HG03342 (cell line): ENCODE measurements at regions not wholly inside any gene's neighbourhood (a gene's known extent, or its start where the extent isn't known, plus 50 kb on each side); places are given as distances from the start of the nearest gene placed in this dataset.

ENCODE experiments used
- ATAC-seq: cut with Tn5 transposase; IDR thresholded peaks from one replicate; pipeline ENCODE4 v1.9.1; 2021; ENCODE audit warnings: mild to moderate bottlenecking, moderate library complexity; ENCODE audit not compliant: unreplicated experiment

DNA sequence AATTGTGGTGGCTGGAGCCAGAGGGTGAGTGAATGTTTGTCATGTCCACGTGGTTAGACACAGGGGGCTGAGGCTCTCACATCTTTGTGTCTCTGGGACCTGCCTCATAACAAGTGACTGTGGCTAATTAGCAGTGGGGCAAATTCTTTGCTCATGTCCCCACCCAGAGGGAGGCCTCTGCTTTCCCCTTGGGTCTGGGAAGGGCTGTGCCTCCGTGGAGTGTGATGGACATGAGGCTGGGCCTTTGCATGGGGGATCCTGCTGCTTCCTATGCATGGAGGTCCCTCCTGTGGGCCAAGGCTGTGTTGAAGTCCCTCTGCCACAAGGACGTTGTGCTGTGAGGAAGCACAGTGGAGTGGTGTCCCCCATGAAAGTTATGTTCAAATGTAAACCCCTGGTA is 327.4 kb upstream of the SHH start:
- ATAC-seq: no peak

GRCh38 chr7:156139112-156139511 is 326.8 kb upstream of the SHH start:
- no peak for ATAC-seq

GRCh38 chr7:156131881-156132280 is 319.6 kb upstream of the SHH start:
- ATAC-seq: no peak

DNA sequence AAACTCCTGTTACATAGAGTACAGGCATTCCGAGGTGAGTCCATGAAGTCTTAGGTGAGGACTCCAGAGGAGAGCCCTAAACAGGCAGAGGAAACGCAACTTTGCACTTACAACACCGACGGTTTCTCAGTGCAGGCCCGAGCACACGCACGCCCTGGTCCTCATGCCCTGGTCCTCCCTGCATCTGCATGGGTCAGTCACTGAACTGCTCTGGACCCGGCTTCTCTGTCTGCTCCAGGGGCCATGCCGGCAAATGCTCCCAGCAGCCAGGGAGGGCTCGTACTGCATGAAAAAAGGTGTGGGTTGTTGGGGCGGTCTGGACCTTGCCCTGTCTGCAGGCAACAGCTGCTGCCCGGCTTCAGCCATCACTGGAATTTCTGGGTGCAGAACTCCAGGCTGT is 317.3 kb upstream of the SHH start:
- no peak for ATAC-seq

GRCh38 chr7:156128496-156128895 is 316.2 kb upstream of the SHH start:
- ATAC-seq: no peak

- no peak for ATAC-seq
These were observed 315.2 kb upstream of the SHH start for GRCh38 chr7:156127166-156128134.

- ATAC-seq: no peak
These were observed 313.8 kb upstream of the SHH start for GRCh38 chr7:156125841-156126730.

- no peak for ATAC-seq
These were observed 312.1 kb upstream of the SHH start for GRCh38 chr7:156124356-156124755.

GRCh38 chr7:156123362-156123761 is 311.1 kb upstream of the SHH start:
- no peak for ATAC-seq

DNA sequence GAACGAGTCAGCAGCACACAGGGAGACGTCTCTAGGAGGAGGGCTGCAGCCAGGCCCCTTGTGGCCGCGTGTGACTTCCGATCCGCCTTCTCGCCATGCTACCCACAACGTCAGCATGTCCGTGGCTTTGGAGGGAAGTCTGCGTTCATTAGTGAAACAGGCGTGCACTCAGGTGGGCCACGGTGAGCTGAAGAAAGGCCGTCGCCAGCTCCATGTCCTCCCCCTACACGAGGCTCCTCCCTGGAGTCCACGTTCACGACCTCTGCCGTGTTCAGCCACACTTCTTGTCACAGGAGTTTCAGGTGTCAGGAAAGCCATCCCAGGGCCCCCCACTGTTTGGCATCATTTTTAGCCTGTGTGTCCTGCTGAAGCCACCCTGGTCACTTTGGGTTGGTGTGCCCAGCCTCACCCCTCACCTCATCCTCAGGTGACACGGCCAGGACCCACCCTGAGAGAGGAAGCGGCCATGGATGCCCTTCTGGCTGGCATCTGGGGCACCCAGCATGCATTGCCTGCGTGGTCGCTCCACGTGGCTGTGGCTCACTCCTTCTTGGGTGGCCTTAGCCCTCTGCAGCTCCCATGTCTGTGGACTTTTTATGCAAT is 310.6 kb upstream of the SHH start:
- ATAC-seq: no peak

- ATAC-seq: no peak
These were observed 309.7 kb upstream of the SHH start for GRCh38 chr7:156121956-156122355.

- no peak for ATAC-seq
These were observed 309.2 kb upstream of the SHH start for GRCh38 chr7:156121434-156121833.

DNA sequence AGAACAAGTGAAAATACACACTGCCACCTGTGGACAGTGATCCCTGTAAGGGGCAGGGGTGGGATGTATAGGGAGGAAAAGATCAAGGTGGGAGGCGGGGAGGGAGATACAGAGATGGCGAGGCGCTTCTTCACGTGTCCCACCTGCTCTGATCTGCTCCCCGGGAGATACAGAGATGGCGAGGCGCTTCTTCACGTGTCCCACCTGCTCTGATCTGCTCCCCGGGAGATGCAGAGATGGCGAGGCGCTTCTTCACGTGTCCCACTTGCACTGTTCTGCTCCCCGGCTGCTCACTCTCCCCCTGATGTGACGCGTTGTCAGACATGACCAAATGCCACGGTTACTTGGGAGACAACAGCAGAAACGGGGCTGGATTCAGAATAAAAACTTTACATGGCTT is 308.3 kb upstream of the SHH start:
- no peak for ATAC-seq

DNA sequence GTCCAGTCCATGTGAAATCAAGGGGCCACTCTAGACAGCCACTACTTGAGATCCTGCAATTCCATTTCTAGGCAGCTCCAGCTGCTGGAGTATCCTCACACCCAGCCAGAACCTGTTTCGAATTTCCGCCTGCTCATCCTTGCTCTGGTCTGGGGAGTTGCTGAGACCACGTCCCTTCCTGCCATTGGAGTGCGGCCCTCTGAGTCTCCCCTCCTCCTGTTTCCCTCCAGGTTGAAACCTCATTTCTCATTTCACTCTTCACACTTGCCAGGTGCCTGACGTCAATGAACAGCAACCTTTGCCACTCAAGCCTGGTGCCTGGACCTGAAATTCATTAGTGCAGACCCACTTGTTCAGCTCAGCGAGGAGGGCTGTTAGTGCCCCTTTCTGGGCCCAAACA is 307.5 kb upstream of the SHH start:
- no peak for ATAC-seq

DNA sequence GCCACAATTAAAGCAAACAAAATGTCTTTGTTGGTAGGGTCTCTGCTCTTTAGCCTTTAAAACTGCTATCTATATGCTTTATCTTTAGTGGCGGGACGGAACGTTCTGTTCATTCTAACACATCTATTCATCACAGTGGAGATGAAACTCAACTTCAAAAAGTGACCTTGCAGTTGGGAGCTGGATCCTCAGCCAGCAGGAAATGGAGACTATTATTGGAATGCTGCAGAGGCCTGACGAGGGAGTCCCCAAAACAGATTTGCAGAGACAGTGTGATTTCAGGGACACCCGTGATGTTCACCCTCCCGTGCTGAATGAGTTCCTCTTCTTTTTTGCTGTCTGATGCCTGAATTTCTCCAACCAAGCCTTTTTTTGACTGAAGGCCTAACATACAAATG is 306.0 kb upstream of the SHH start:
- ATAC-seq: no peak

GRCh38 chr7:156117542-156118247 is 305.4 kb upstream of the SHH start:
- ATAC-seq: no peak

DNA sequence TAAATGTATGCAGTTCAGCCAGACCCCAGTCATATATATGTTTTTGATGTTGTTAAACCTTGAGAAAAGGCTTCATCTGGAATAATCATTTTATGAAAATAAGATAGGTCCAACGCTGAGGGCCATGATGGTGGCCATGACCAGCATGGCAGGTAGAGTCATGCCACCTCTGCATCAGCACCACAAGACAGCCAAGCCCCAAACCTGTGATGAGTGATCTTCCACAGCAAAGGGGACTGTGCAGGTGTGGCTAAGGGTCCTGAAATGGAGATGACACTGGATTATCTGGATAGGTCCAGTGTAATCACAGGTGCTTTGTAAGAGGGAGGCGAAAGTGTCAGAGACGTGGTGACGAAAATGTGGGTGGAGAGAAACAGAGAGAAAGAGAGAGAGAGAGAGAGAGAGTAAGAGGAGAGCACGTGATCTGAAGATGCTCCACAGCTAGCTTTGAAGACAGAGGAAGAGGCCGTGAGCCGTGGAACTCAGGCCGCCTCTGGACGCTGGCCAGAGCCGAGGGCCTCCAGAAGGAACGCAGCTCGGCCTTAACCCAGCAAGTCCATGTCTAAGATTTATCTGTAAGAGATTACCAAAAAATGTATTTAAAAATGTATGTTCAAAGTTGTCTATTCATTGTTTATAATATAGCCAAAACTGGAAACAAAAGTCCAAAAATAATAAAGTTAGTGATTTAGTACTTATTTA is 304.4 kb upstream of the SHH start:
- no peak for ATAC-seq

DNA sequence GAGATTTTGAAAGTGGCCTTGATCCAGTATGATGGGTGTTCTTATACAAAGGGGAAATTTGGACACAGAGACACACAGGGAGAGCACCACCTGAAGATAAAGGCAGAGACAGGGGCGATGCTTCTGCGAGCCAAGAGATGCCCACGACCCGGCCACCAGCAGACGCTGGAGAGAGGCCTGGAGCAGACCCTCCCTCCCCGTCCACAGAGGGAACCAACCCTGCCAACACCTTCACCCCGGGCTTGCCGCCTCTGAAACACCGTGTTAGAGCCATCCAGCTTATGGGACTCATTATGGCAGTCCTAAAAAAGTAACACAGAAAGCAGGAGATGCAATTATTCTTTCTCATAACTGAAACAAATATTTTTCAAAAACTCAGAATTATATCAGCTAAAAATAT is 303.3 kb upstream of the SHH start:
- no peak for ATAC-seq

DNA sequence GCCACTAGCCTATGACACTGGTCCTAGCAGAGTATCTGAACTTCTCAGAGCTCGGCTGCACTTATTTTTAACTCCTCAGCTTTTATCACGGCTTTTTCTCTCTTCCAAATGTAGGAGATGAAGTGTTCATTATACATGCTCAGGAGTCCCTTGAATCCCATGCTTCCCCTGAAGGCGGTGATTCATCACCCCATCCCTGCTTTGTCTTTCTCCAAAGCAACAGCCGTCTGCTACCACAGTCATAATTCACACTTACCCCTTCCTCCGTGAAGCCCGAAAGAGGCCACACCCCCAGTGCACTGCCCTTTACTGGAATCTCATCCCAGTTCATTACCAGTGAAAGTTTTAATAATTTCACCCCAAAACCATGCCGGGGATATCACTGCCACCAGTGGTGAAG is 301.5 kb upstream of the SHH start:
- ATAC-seq: no peak

DNA sequence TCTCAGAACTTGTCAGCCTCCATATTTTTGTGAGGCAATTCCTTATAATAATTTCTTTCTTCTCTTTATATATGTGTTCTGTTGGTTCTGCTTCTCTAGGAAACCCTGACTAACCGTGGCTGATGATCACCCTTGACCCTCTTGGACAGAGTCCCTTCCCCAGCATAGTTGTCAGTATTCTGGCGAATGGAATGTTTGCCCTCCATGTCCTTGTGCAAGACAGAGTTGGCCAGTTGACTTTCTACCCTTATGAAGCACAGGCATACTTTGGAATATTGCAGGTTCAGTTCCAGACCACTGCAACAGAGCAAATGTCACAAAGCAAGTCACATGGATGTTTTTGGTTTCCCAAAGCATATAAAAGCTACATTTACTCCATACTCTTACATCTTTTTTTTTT is 297.7 kb upstream of the SHH start:
- ATAC-seq: no peak
